Panc1 (cell line): ENCODE measurements at regions not wholly inside any gene's neighbourhood (a gene's known extent, or its start where the extent isn't known, plus 50 kb on each side); places are given as distances from the start of the nearest gene placed in this dataset.

Experiments
- ATAC-seq: fragments of 200-7000 bp; cut with Tn5 transposase; 2 replicates; pipeline ENCODE4 v1.9.1; 2020; ENCODE audit warnings: mild to moderate bottlenecking, moderate library complexity
- BruUV-seq: library from RNA; stranded (reverse); fragments of 400-500 nt; replicated peaks from 2 replicates; lab custom pipeline; 2021; lab: Mats Ljungman, UMichigan
- CTCF ChIA-PET: fragments of 300-600 bp; sonication (Branson Sonifier 250); formaldehyde crosslinking; loops from one replicate; lab custom pipeline; 2022; ENCODE audit warnings: antibody characterized with exemption; lab: Charles Lee
- POLR2A ChIA-PET: fragments of 300-600 bp; sonication (Branson Sonifier 250); formaldehyde crosslinking; loops from one replicate; lab custom pipeline; 2022; ENCODE audit warnings: antibody characterized with exemption; lab: Charles Lee
- DNase-seq: peaks from one replicate; pipeline ENCODE4 v3.0.0-alpha.2; 2010; ENCODE audit warnings: low read depth, low spot score
- H3K27ac ChIP-seq: 2 replicates; pipeline ENCODE4 v1.5.1; 2011; ENCODE audit warnings: mild to moderate bottlenecking, low read length, inconsistent platforms
- H3K27me3 ChIP-seq: fragments of 200-500 bp; sonication (Bioruptor generic); 2 replicates; pipeline ENCODE4 v1.6.0; 2014; ENCODE audit warnings: low read length, inconsistent platforms; ENCODE audit not compliant: control insufficient read depth, insufficient read depth
- H3K36me3 ChIP-seq: fragments of 200-500 bp; sonication (Bioruptor generic); 2 replicates; pipeline ENCODE4 v1.5.1; 2014; ENCODE audit warnings: inconsistent platforms, mild to moderate bottlenecking, low read length, moderate library complexity; ENCODE audit not compliant: control insufficient read depth, insufficient read depth
- H3K4me1 ChIP-seq: 2 replicates; pipeline ENCODE4 v1.5.1; 2011; ENCODE audit warnings: inconsistent platforms, mild to moderate bottlenecking, low read length, moderate library complexity; ENCODE audit not compliant: control insufficient read depth, insufficient read depth
- H3K4me3 ChIP-seq, 2 experiments: 2 replicates each; pipeline ENCODE4 v1.5.1; 2011 to 2012; ENCODE audit warnings: low read depth in 2 of 2, low read length in 2 of 2, mild to moderate bottlenecking in 2 of 2, inconsistent platforms in 1 of 2, moderate library complexity in 1 of 2
- H3K9me3 ChIP-seq: fragments of 200-500 bp; sonication (Bioruptor generic); 2 replicates; pipeline ENCODE4 v1.5.1; 2014; ENCODE audit warnings: low read depth, mild to moderate bottlenecking, inconsistent platforms, low read length, moderate library complexity; ENCODE audit not compliant: control insufficient read depth, insufficient read depth
- POLR2AphosphoS5 ChIP-seq: IDR thresholded peaks from 2 replicates; pipeline ENCODE4 v1.6.1; 2012; ENCODE audit warnings: mild to moderate bottlenecking, low read depth, low read length, moderate library complexity
- SIN3A ChIP-seq: IDR thresholded peaks from 2 replicates; pipeline ENCODE4 v1.6.1; 2012; ENCODE audit warnings: low read depth, mild to moderate bottlenecking, low read length, moderate library complexity, borderline replicate concordance; ENCODE audit not compliant: insufficient read depth
- TCF7L2 ChIP-seq: IDR thresholded peaks from 2 replicates; pipeline ENCODE4 v1.6.1; 2011; ENCODE audit warnings: mild to moderate bottlenecking, low read depth, low read length, inconsistent platforms
- in situ Hi-C: cut with HindIII; loops from 2 replicates; pipeline ENCODE4 v1.10.0; 2016; ENCODE audit warnings: low sequenced_read_pairs, low pct_unique_long_range_greater_than_20kb
- intact Hi-C: fragments of 100-400 bp; cut with micrococcal nuclease; formaldehyde crosslinking; loops from one replicate; pipeline ENCODE4 v1.10.0; 2022; ENCODE audit not compliant: unreplicated experiment
- TF ChIP-seq, protein P1 (sequence below): fragments of 450-650 bp; IDR thresholded peaks from 2 replicates; pipeline ENCODE4 v1.5.1; 2017; ENCODE audit warnings: mild to moderate bottlenecking
- TF ChIP-seq, protein P2 (sequence below), 2 experiments: IDR thresholded peaks; 2 replicates each; pipeline ENCODE4 v1.6.1; 2011 to 2012; ENCODE audit warnings: low read depth in 2 of 2, control low read depth in 1 of 2, low read length in 1 of 2, mild to moderate bottlenecking in 1 of 2, moderate library complexity in 1 of 2; ENCODE audit not compliant: insufficient read depth in 1 of 2

DNA sequence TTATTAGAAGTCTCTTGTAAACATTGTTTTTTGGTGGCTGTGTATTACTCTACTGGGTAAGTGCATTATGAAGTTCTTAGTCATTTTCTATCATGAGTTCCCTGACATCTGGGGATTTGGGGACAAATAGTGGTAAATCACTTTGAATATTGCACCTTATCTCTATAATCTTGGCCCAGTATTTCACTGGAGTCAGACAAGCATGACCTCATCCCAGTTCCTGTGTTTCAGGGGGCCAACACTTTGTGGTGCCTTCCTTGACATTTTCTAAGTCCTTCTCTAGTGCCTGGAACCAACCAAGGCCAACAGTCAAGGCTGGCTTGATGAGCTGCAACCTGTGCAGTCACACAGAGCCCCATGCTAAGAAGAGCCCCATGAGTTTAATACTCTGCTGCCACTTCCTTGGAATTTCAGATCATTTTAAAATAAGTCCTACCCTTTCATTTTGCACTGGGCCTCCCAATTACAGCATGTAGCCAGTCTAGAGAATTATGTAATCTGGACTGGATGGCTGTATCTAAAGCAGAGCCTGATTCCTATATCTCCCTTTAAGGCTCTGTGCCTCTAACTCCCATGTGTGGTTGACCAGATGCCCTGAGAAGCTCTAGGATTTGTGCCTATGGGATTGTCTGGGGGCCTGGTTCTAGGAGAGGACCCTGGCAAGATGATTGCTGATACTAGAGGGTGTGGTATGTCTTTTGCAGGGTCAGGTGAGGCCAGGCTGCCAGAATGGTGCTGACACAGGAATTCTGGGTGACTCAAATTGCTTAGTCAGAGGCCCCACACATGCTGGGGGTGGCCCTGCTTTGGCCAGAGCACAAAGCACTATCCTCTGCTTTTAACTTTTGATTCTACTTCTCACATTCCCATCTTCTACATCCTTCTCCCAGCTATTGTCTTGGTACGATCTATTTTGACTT is 319.6 kb upstream of the TBC1D5 start:
- ChIA-PET CTCF (no interaction called here), POLR2A (no interaction called here)
- no peaks in the 10 kb centered on the region for H3K4me1 ChIP-seq
- no peaks in the 10 kb centered on the region for H3K9me3 ChIP-seq
- intact Hi-C loops = no loop called here
- H3K27me3 ChIP-seq = no peaks in the 10 kb centered on the region
- no peak for ATAC-seq
- H3K36me3 ChIP-seq = no peaks in the 10 kb centered on the region
- in situ Hi-C loops = no loop called here
- no peak overlapping the region for H3K27ac ChIP-seq
- no peak for DNase-seq
- no TSS peak for BruUV-seq
- no peak for TF ChIP-seq SIN3A
- TF ChIP-seq, protein P1, sequence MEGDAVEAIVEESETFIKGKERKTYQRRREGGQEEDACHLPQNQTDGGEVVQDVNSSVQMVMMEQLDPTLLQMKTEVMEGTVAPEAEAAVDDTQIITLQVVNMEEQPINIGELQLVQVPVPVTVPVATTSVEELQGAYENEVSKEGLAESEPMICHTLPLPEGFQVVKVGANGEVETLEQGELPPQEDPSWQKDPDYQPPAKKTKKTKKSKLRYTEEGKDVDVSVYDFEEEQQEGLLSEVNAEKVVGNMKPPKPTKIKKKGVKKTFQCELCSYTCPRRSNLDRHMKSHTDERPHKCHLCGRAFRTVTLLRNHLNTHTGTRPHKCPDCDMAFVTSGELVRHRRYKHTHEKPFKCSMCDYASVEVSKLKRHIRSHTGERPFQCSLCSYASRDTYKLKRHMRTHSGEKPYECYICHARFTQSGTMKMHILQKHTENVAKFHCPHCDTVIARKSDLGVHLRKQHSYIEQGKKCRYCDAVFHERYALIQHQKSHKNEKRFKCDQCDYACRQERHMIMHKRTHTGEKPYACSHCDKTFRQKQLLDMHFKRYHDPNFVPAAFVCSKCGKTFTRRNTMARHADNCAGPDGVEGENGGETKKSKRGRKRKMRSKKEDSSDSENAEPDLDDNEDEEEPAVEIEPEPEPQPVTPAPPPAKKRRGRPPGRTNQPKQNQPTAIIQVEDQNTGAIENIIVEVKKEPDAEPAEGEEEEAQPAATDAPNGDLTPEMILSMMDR = no peak
- TF ChIP-seq, protein P2, sequence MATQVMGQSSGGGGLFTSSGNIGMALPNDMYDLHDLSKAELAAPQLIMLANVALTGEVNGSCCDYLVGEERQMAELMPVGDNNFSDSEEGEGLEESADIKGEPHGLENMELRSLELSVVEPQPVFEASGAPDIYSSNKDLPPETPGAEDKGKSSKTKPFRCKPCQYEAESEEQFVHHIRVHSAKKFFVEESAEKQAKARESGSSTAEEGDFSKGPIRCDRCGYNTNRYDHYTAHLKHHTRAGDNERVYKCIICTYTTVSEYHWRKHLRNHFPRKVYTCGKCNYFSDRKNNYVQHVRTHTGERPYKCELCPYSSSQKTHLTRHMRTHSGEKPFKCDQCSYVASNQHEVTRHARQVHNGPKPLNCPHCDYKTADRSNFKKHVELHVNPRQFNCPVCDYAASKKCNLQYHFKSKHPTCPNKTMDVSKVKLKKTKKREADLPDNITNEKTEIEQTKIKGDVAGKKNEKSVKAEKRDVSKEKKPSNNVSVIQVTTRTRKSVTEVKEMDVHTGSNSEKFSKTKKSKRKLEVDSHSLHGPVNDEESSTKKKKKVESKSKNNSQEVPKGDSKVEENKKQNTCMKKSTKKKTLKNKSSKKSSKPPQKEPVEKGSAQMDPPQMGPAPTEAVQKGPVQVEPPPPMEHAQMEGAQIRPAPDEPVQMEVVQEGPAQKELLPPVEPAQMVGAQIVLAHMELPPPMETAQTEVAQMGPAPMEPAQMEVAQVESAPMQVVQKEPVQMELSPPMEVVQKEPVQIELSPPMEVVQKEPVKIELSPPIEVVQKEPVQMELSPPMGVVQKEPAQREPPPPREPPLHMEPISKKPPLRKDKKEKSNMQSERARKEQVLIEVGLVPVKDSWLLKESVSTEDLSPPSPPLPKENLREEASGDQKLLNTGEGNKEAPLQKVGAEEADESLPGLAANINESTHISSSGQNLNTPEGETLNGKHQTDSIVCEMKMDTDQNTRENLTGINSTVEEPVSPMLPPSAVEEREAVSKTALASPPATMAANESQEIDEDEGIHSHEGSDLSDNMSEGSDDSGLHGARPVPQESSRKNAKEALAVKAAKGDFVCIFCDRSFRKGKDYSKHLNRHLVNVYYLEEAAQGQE (IDR thresholded peaks at IDR 0.05; ENCODE audit: insufficient read depth in 1 of 2, low read depth in 2 of 2, low read length in 1 of 2) = no peak
- no peak for TF ChIP-seq POLR2AphosphoS5
- no peak for TF ChIP-seq TCF7L2
- H3K4me3 ChIP-seq = no peak overlapping the region

DNA sequence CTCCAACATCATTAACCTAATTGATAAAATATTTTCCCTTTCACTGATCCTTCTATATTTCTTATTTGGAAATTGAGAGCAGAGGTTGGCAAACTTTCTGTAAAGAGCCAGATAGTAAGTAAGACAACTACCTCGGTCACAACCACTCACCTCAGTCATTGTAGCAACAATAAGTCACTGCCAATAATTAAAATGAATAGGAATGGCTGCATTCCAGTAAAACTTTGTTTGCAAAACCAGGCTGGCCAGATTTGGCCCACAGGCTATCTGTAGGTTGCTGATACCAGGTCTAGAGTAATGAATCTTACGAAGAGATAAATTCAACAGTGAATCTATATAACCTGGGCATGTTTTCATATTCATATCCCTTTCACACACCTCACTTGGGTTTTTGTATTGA is 316.2 kb upstream of the TBC1D5 start:
- Histone ChIP-seq H3K9me3 (no peaks in the 10 kb centered on the region), H3K27me3 (no peaks in the 10 kb centered on the region), H3K4me1 (no peaks in the 10 kb centered on the region), H3K36me3 (no peaks in the 10 kb centered on the region), H3K4me3 (no peak overlapping the region), H3K27ac (no peak overlapping the region)
- ATAC-seq (no peak), DNase-seq (no peak)
- no TSS peak for BruUV-seq
- intact Hi-C loops = no loop called here
- ChIA-PET CTCF (no interaction called here), POLR2A (no interaction called here)
- TF ChIP-seq TCF7L2 (no peak), SIN3A (no peak), POLR2AphosphoS5 (no peak)
- TF ChIP-seq, protein P2 (IDR thresholded peaks at IDR 0.05; ENCODE audit: insufficient read depth in 1 of 2, low read depth in 2 of 2, low read length in 1 of 2) = no peak
- TF ChIP-seq, protein P1 = no peak
- in situ Hi-C loops = no loop called here
